Stomach smooth muscle (tissue), 2 donors: ENCODE measurements at regions not wholly inside any gene's neighbourhood (a gene's known extent, or its start where the extent isn't known, plus 50 kb on each side); places are given as distances from the start of the nearest gene placed in this dataset.
"Not testable (repeated sequence)": the region's sequence is repeated elsewhere in the genome, so short reads cannot be mapped to it uniquely, and the experiment has no call there.

Experiments used
- H3K27ac ChIP-seq: one replicate; pipeline ENCODE4 v1.7.0; 2013; ENCODE audit warnings: mild to moderate bottlenecking, low read length, inconsistent platforms
- H3K27me3 ChIP-seq, 2 donors: one replicate each; pipeline ENCODE4 v1.7.0; 2013; ENCODE audit warnings: low read length in 2 of 2; ENCODE audit not compliant: insufficient read depth in 2 of 2, control insufficient read depth in 1 of 2
- H3K36me3 ChIP-seq, 2 donors: one replicate each; pipeline ENCODE4 v1.7.0; 2013; ENCODE audit warnings: low read length in 2 of 2; ENCODE audit not compliant: control insufficient read depth in 2 of 2, insufficient read depth in 2 of 2
- H3K4me1 ChIP-seq: one replicate; pipeline ENCODE4 v1.7.0; 2013; ENCODE audit warnings: low read length; ENCODE audit not compliant: control insufficient read depth, insufficient read depth
- H3K4me3 ChIP-seq, 2 donors: one replicate each; pipeline ENCODE4 v1.7.0; 2013; ENCODE audit warnings: low read length in 2 of 2
- H3K9ac ChIP-seq, 2 donors: one replicate each; pipeline ENCODE4 v1.7.0; 2013; ENCODE audit warnings: low read length in 2 of 2, mild to moderate bottlenecking in 1 of 2
- H3K9me3 ChIP-seq, 2 donors: one replicate each; pipeline ENCODE4 v1.7.0; 2013; ENCODE audit warnings: low read length in 2 of 2; ENCODE audit not compliant: control insufficient read depth in 2 of 2
- donor health status: healthy.
- donor health status: Pancreatic carcinoma.

GRCh38 chr7:76941809-76942765, 90.1 kb downstream of the SPDYE17 start:
- not testable (repeated sequence) for H3K9ac ChIP-seq, H3K4me3 ChIP-seq, H3K36me3 ChIP-seq, H3K27ac ChIP-seq, H3K9me3 ChIP-seq, H3K4me1 ChIP-seq, H3K27me3 ChIP-seq

- H3K4me3 ChIP-seq, H3K36me3 ChIP-seq, H3K9me3 ChIP-seq, H3K9ac ChIP-seq, H3K27ac ChIP-seq, H3K27me3 ChIP-seq, H3K4me1 ChIP-seq: not testable (repeated sequence)
Observed at GRCh38 chr7:76937781-76938180, 94.4 kb downstream of the SPDYE17 start.

- H3K36me3 ChIP-seq, H3K4me3 ChIP-seq, H3K9me3 ChIP-seq, H3K27me3 ChIP-seq, H3K9ac ChIP-seq, H3K4me1 ChIP-seq, H3K27ac ChIP-seq: not testable (repeated sequence)
Observed at GRCh38 chr7:76937330-76937729, 94.8 kb downstream of the SPDYE17 start.

- H3K9ac ChIP-seq, H3K4me1 ChIP-seq, H3K27me3 ChIP-seq, H3K36me3 ChIP-seq, H3K4me3 ChIP-seq, H3K9me3 ChIP-seq, H3K27ac ChIP-seq: not testable (repeated sequence)
Observed at GRCh38 chr7:76936346-76936745, 95.8 kb downstream of the SPDYE17 start.

GRCh38 chr7:76934711-76935110, 97.5 kb downstream of the SPDYE17 start:
- not testable (repeated sequence) for H3K27ac ChIP-seq, H3K4me1 ChIP-seq, H3K4me3 ChIP-seq, H3K9ac ChIP-seq, H3K27me3 ChIP-seq, H3K9me3 ChIP-seq, H3K36me3 ChIP-seq

DNA sequence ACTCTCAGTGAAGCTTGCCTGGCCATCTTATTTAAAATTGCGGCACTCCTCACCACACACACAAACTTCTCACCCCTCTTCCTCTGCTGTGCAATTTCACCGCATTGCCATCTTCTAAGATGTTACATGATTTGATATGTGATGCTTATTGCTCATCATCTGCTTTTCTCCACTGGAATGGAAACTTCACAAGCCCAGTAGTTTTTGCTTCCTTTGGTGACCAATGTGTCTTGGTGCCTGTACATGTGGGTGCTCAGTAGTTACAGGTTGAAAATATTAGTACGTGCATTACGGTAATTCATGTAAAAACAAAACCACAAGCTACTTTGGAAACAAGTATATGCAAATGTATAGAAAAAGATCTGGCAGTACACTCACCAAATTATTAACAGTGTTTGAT, 99.2 kb downstream of the SPDYE17 start:
- not testable (repeated sequence) for H3K27ac ChIP-seq, H3K4me3 ChIP-seq, H3K36me3 ChIP-seq, H3K9me3 ChIP-seq, H3K27me3 ChIP-seq, H3K9ac ChIP-seq, H3K4me1 ChIP-seq

GRCh38 chr7:76931441-76931840, 100.7 kb downstream of the SPDYE17 start:
- not testable (repeated sequence) for H3K27ac ChIP-seq, H3K36me3 ChIP-seq, H3K9me3 ChIP-seq, H3K4me1 ChIP-seq, H3K27me3 ChIP-seq, H3K9ac ChIP-seq, H3K4me3 ChIP-seq

DNA sequence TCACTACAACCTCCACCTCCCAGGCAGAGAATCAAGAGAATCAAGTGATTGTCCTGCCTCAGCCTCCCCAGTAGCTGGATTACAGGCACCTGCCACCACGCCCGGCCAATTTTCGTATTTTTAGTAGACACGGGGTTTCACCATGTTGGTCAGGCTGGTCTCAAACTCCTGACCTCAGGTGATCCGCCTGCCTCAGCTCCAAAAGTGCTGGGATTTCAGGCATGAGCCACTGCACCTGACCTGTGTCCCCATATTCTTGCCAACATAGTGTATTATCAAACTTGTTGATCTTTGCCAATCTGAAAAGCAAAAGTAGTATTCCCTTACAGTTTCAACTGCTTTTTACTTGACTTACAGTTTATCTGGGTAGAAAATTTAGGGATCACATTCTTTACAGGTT, 101.7 kb downstream of the SPDYE17 start:
- not testable (repeated sequence) for H3K27ac ChIP-seq, H3K9ac ChIP-seq, H3K4me1 ChIP-seq, H3K4me3 ChIP-seq, H3K27me3 ChIP-seq, H3K9me3 ChIP-seq, H3K36me3 ChIP-seq

- H3K27me3 ChIP-seq, H3K9ac ChIP-seq, H3K4me3 ChIP-seq, H3K36me3 ChIP-seq, H3K9me3 ChIP-seq, H3K4me1 ChIP-seq, H3K27ac ChIP-seq: not testable (repeated sequence)
Observed at GRCh38 chr7:76928751-76929150, 103.4 kb downstream of the SPDYE17 start.

- not testable (repeated sequence) for H3K4me1 ChIP-seq, H3K27ac ChIP-seq, H3K4me3 ChIP-seq, H3K27me3 ChIP-seq, H3K9ac ChIP-seq, H3K9me3 ChIP-seq, H3K36me3 ChIP-seq
Observed at GRCh38 chr7:76927741-76928393, 104.3 kb downstream of the SPDYE17 start.

DNA sequence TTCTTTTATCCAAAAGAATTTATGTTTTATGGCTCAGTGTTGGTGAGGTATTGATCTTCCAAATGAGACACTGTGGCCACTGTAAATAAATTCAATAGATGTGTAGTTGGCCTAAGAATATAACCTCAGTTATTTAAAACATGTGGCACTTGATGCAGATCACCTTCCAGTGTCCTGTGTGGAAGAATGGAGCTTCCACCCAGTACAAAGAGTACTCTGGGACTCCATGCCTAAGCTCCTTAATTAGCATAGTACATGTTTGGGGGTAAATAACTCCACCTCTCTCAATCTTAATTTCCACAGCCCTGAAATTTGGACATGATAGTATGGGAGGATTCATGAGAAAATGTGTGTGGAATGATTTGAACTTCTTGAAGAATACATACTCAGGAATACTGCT, 105.7 kb downstream of the SPDYE17 start:
- not testable (repeated sequence) for H3K4me1 ChIP-seq, H3K9me3 ChIP-seq, H3K27ac ChIP-seq, H3K36me3 ChIP-seq, H3K4me3 ChIP-seq, H3K9ac ChIP-seq, H3K27me3 ChIP-seq
